ENCODE measurements at regions not wholly inside any gene's neighbourhood (a gene's known extent, or its start where the extent isn't known, plus 50 kb on each side); places are given as distances from the start of the nearest gene placed in this dataset.
A peak's percentile ranks its signal among the peaks of the same experiment; 100 is the strongest.

DNA sequence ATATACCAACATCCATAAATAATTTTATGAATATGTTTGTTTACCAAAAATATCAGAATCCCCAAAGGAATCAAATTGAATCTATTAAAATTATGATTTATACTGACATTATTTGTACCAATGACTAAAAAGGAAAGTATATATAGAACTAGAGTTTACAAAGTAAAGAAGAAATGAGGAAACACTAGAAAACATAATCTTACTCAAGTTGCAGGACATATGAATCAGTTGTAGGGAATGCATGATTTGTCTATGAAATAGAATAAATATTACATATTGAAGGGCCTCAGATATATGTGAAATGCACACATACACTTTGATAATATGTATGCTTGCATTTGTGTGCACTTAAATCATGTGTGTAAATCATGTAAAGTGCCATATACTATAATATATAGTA, 1466.4 kb downstream of the EFNB2 start:
- Mint-ChIP-seq H3K36me3 (ENCODE audit: unreplicated experiment) (no peaks in the 10 kb centered on the region), H3K4me3 (ENCODE audit: unreplicated experiment) (no peak overlapping the region)
- TF ChIP-seq, protein P1, sequence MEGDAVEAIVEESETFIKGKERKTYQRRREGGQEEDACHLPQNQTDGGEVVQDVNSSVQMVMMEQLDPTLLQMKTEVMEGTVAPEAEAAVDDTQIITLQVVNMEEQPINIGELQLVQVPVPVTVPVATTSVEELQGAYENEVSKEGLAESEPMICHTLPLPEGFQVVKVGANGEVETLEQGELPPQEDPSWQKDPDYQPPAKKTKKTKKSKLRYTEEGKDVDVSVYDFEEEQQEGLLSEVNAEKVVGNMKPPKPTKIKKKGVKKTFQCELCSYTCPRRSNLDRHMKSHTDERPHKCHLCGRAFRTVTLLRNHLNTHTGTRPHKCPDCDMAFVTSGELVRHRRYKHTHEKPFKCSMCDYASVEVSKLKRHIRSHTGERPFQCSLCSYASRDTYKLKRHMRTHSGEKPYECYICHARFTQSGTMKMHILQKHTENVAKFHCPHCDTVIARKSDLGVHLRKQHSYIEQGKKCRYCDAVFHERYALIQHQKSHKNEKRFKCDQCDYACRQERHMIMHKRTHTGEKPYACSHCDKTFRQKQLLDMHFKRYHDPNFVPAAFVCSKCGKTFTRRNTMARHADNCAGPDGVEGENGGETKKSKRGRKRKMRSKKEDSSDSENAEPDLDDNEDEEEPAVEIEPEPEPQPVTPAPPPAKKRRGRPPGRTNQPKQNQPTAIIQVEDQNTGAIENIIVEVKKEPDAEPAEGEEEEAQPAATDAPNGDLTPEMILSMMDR (IDR thresholded peaks at IDR 0.05; ENCODE audit: partially characterized antibody, unreplicated experiment): no peak

DNA sequence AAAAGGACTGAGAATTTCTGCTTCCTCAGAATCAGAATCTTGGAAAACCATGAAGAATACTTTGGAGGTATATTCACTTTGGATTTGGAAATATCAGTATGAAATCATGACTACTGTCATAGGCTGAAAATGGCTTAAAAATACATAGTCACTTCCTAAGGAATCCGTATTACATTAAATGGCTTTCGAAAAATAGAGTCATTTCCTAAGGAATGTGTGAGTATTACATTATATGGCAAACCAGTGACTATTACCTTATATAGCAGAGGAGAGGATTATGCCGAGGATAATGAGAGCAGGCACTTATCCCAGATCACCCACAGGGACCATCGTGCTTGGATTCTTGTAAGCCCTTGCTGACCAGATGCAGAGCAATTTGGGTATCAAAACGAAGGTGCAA, 1471.8 kb downstream of the EFNB2 start:
- Mint-ChIP-seq H3K4me3 (ENCODE audit: unreplicated experiment) (no peak overlapping the region), H3K36me3 (ENCODE audit: unreplicated experiment) (peaks cover 5% of the 10 kb centered on the region), H3K27me3 (ENCODE audit: unreplicated experiment) (peaks cover 2% of the 10 kb centered on the region), H3K27ac (ENCODE audit: unreplicated experiment) (no peak overlapping the region), H3K9me3 (ENCODE audit: unreplicated experiment) (peaks cover 5% of the 10 kb centered on the region), H3K4me1 (ENCODE audit: low read depth, unreplicated experiment) (peaks cover 11% of the 10 kb centered on the region)
- TF ChIP-seq, protein P1 (IDR thresholded peaks at IDR 0.05; ENCODE audit: partially characterized antibody, unreplicated experiment): no peak
- no peak for DNase-seq

More for the DNA sequence above, 1466.4 kb downstream of the EFNB2 start:
- no peak overlapping the region for H3K27ac Mint-ChIP-seq (ENCODE audit: unreplicated experiment)
- no peaks in the 10 kb centered on the region for H3K9me3 Mint-ChIP-seq (ENCODE audit: unreplicated experiment)
- H3K4me1 Mint-ChIP-seq (ENCODE audit: low read depth, unreplicated experiment): peaks cover 5% of the 10 kb centered on the region
- no peak for DNase-seq
- H3K27me3 Mint-ChIP-seq (ENCODE audit: unreplicated experiment): no peaks in the 10 kb centered on the region

- Mint-ChIP-seq H3K27me3 (ENCODE audit: unreplicated experiment) (peaks cover 2% of the 10 kb centered on the region), H3K4me3 (ENCODE audit: unreplicated experiment) (no peak overlapping the region), H3K4me1 (ENCODE audit: low read depth, unreplicated experiment) (peaks cover 23% of the 10 kb centered on the region), H3K9me3 (ENCODE audit: unreplicated experiment) (peaks cover 5% of the 10 kb centered on the region), H3K27ac (ENCODE audit: unreplicated experiment) (no peak overlapping the region), H3K36me3 (ENCODE audit: unreplicated experiment) (peaks cover 12% of the 10 kb centered on the region)
- TF ChIP-seq, protein P1 (IDR thresholded peaks at IDR 0.05; ENCODE audit: partially characterized antibody, unreplicated experiment): no peak
- no peak for DNase-seq
Observed at GRCh38 chr13:105059786-105060185, 1475.7 kb downstream of the EFNB2 start.

- Mint-ChIP-seq H3K4me1 (ENCODE audit: low read depth, unreplicated experiment) (peaks cover 23% of the 10 kb centered on the region), H3K36me3 (ENCODE audit: unreplicated experiment) (peaks cover 12% of the 10 kb centered on the region), H3K9me3 (ENCODE audit: unreplicated experiment) (peaks cover 5% of the 10 kb centered on the region), H3K27ac (ENCODE audit: unreplicated experiment) (no peak overlapping the region), H3K4me3 (ENCODE audit: unreplicated experiment) (no peak overlapping the region), H3K27me3 (ENCODE audit: unreplicated experiment) (peaks cover 2% of the 10 kb centered on the region)
- DNase-seq: no peak
- TF ChIP-seq, protein P1 (IDR thresholded peaks at IDR 0.05; ENCODE audit: partially characterized antibody, unreplicated experiment): no peak
Observed at GRCh38 chr13:105058517-105058916, 1476.9 kb downstream of the EFNB2 start.

GRCh38 chr13:105052711-105053110, 1482.8 kb downstream of the EFNB2 start:
- peaks cover 7% of the 10 kb centered on the region for H3K36me3 Mint-ChIP-seq (ENCODE audit: unreplicated experiment)
- H3K4me3 Mint-ChIP-seq (ENCODE audit: unreplicated experiment): no peak overlapping the region
- TF ChIP-seq, protein P1 (IDR thresholded peaks at IDR 0.05; ENCODE audit: partially characterized antibody, unreplicated experiment): no peak
- H3K4me1 Mint-ChIP-seq (ENCODE audit: low read depth, unreplicated experiment): peaks cover 37% of the 10 kb centered on the region
- H3K27me3 Mint-ChIP-seq (ENCODE audit: unreplicated experiment): peaks cover 3% of the 10 kb centered on the region
- peaks cover 4% of the 10 kb centered on the region for H3K9me3 Mint-ChIP-seq (ENCODE audit: unreplicated experiment)
- no peak for DNase-seq
- H3K27ac Mint-ChIP-seq (ENCODE audit: unreplicated experiment): peak overlapping the region; percentile 77
